ENCODE measurements at regions not wholly inside any gene's neighbourhood (a gene's known extent, or its start where the extent isn't known, plus 50 kb on each side); places are given as distances from the start of the nearest gene placed in this dataset.

DNA sequence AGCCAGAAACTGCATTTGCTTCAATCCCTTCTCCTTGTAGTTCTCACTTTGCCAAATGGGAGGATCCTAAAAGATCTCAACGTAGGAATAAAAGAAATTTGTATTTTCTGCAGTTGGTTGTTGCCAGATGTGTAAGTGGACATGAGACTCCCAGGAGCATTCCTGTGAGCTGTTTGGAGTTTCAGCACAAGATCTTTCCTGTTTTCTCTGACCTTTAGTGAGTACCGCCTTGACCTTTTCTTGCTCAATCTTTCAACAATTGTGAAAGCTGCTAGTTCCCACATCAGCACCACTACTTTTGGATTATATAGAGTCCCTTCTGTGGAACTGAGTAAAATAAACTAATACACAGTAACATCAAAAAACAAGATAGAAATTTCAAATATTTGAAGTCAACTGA is 683.8 kb upstream of the PABPC4L start:
- 84% methylated on average over 2 of the region's 2 CpGs for WGBS (ENCODE audit: low lambda C conversion rate, missing lambda C conversion rate)
- no peak overlapping the region for H2AFZ ChIP-seq
- no peak overlapping the region for H3K4me2 ChIP-seq
- no peak overlapping the region for H3K4me3 ChIP-seq
- H3K9me2 ChIP-seq (replicated peaks; ENCODE audit: insufficient read depth), result no peaks in the 10 kb centered on the region
- H3K27ac ChIP-seq, result no peak overlapping the region
- no peaks in the 10 kb centered on the region for H3K36me3 ChIP-seq (replicated peaks; ENCODE audit: insufficient read depth, low read depth)
- H4K20me1 ChIP-seq (ENCODE audit: insufficient read depth, poor library complexity, severe bottlenecking), result no peaks in the 10 kb centered on the region
- H3K79me2 ChIP-seq, result no peaks in the 10 kb centered on the region
- H3K4me1 ChIP-seq (ENCODE audit: insufficient read depth), result no peaks in the 10 kb centered on the region
- no peak for TF ChIP-seq EZH2 (IDR thresholded peaks at IDR 0.05; ENCODE audit: borderline replicate concordance)
- no peak for TF ChIP-seq CTCF (IDR thresholded peaks at IDR 0.05; ENCODE audit: poor library complexity)
- no peak for TF ChIP-seq EZH2phosphoT487 (IDR thresholded peaks at IDR 0.05; ENCODE audit: low read depth, severe bottlenecking, unreplicated experiment)
- H3K27me3 ChIP-seq, result no peaks in the 10 kb centered on the region
- no peaks in the 10 kb centered on the region for H3K9me3 ChIP-seq (ENCODE audit: low read depth)
- no peak for DNase-seq (ENCODE audit: low spot score)

DNA sequence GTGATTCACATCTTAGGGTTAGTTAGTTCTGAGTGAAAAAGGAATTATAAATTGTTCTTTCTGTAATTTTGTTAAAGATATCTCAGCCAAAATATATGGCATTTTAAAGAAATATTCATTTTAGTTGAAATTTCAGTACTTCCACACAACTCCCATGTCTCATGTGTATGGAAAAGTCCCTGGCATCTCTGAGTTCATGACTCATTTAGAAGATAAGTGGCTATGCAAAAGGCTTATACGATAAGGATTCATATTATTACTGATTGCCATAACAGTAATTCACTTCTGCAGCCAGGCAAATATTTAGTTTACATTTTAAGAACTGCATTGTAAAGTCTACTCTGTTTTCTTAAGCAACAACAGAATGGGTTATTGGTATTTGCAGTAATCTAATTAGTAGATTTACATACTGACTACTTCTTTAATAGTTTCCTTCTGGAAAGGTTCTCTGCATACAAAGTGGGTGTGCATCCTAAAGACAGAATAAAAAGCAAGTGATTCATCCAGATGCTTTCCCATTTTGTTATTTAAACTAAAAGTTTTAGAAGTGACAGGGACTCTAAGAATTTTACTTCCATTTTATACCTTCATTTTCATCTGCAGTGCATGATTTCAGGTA is 682.4 kb upstream of the PABPC4L start:
- WGBS (ENCODE audit: low lambda C conversion rate, missing lambda C conversion rate), result 44% methylated on average over 1 of the region's 1 CpG
- Histone ChIP-seq H3K4me2 (no peak overlapping the region), H3K9me2 (replicated peaks; ENCODE audit: insufficient read depth) (no peaks in the 10 kb centered on the region), H2AFZ (no peak overlapping the region), H3K27ac (no peak overlapping the region), H3K27me3 (no peaks in the 10 kb centered on the region), H3K79me2 (no peaks in the 10 kb centered on the region), H4K20me1 (ENCODE audit: insufficient read depth, poor library complexity, severe bottlenecking) (no peaks in the 10 kb centered on the region), H3K9me3 (ENCODE audit: low read depth) (no peaks in the 10 kb centered on the region), H3K4me1 (ENCODE audit: insufficient read depth) (no peaks in the 10 kb centered on the region), H3K36me3 (replicated peaks; ENCODE audit: insufficient read depth, low read depth) (no peaks in the 10 kb centered on the region), H3K4me3 (no peak overlapping the region)
- peak; percentile 8 for DNase-seq (ENCODE audit: low spot score)
- TF ChIP-seq EZH2 (IDR thresholded peaks at IDR 0.05; ENCODE audit: borderline replicate concordance) (no peak), CTCF (IDR thresholded peaks at IDR 0.05; ENCODE audit: poor library complexity) (no peak), EZH2phosphoT487 (IDR thresholded peaks at IDR 0.05; ENCODE audit: low read depth, severe bottlenecking, unreplicated experiment) (no peak)

- H3K36me3 ChIP-seq (replicated peaks; ENCODE audit: insufficient read depth, low read depth), result no peaks in the 10 kb centered on the region
- H3K9me3 ChIP-seq (ENCODE audit: low read depth), result no peaks in the 10 kb centered on the region
- no peaks in the 10 kb centered on the region for H3K9me2 ChIP-seq (replicated peaks; ENCODE audit: insufficient read depth)
- no peak for TF ChIP-seq EZH2 (IDR thresholded peaks at IDR 0.05; ENCODE audit: borderline replicate concordance)
- TF ChIP-seq EZH2phosphoT487 (IDR thresholded peaks at IDR 0.05; ENCODE audit: low read depth, severe bottlenecking, unreplicated experiment), result no peak
- no peak for TF ChIP-seq CTCF (IDR thresholded peaks at IDR 0.05; ENCODE audit: poor library complexity)
- H3K27ac ChIP-seq, result no peak overlapping the region
- H3K27me3 ChIP-seq, result no peaks in the 10 kb centered on the region
- DNase-seq (ENCODE audit: low spot score), result no peak
- H3K4me3 ChIP-seq, result no peak overlapping the region
- no peaks in the 10 kb centered on the region for H4K20me1 ChIP-seq (ENCODE audit: insufficient read depth, poor library complexity, severe bottlenecking)
- H2AFZ ChIP-seq, result no peak overlapping the region
- no peak overlapping the region for H3K4me2 ChIP-seq
- no peaks in the 10 kb centered on the region for H3K79me2 ChIP-seq
- H3K4me1 ChIP-seq (ENCODE audit: insufficient read depth), result no peaks in the 10 kb centered on the region
- WGBS (ENCODE audit: low lambda C conversion rate, missing lambda C conversion rate), result 97% methylated on average over 1 of the region's 1 CpG
Observed at GRCh38 chr4:134879019-134879418, 677.4 kb upstream of the PABPC4L start.

- TF ChIP-seq EZH2 (IDR thresholded peaks at IDR 0.05; ENCODE audit: borderline replicate concordance) (no peak), EZH2phosphoT487 (IDR thresholded peaks at IDR 0.05; ENCODE audit: low read depth, severe bottlenecking, unreplicated experiment) (no peak), CTCF (IDR thresholded peaks at IDR 0.05; ENCODE audit: poor library complexity) (no peak)
- Histone ChIP-seq H3K4me2 (no peak overlapping the region), H2AFZ (no peak overlapping the region), H3K79me2 (no peaks in the 10 kb centered on the region), H4K20me1 (ENCODE audit: insufficient read depth, poor library complexity, severe bottlenecking) (no peaks in the 10 kb centered on the region), H3K4me3 (no peak overlapping the region), H3K27me3 (no peaks in the 10 kb centered on the region), H3K9me2 (replicated peaks; ENCODE audit: insufficient read depth) (no peaks in the 10 kb centered on the region), H3K36me3 (replicated peaks; ENCODE audit: insufficient read depth, low read depth) (no peaks in the 10 kb centered on the region), H3K27ac (no peak overlapping the region), H3K9me3 (ENCODE audit: low read depth) (no peaks in the 10 kb centered on the region), H3K4me1 (ENCODE audit: insufficient read depth) (no peaks in the 10 kb centered on the region)
- DNase-seq (ENCODE audit: low spot score), result no peak
Observed at GRCh38 chr4:134867027-134867426, 665.4 kb upstream of the PABPC4L start.
